HUES48 (cell line): ENCODE measurements at regions not wholly inside any gene's neighbourhood (a gene's known extent, or its start where the extent isn't known, plus 50 kb on each side); places are given as distances from the start of the nearest gene placed in this dataset.

ENCODE experiments used
- H3K27ac ChIP-seq: one replicate; pipeline ENCODE4 v1.7.0; 2013; ENCODE audit warnings: low read depth, low read length, inconsistent platforms
- H3K27me3 ChIP-seq: 2 replicates; pipeline ENCODE4 v1.6.1; 2013; ENCODE audit warnings: mild to moderate bottlenecking, low read length; ENCODE audit not compliant: control insufficient read depth, insufficient read depth
- H3K36me3 ChIP-seq: 2 replicates; pipeline ENCODE4 v1.6.1; 2013; ENCODE audit warnings: low read length; ENCODE audit not compliant: control insufficient read depth, insufficient read depth
- H3K4me1 ChIP-seq: 2 replicates; pipeline ENCODE4 v1.6.1; 2013; ENCODE audit warnings: mild to moderate bottlenecking, low read length; ENCODE audit not compliant: control insufficient read depth, insufficient read depth
- H3K4me3 ChIP-seq: 2 replicates; pipeline ENCODE4 v1.5.1; 2013; ENCODE audit warnings: mild to moderate bottlenecking, low read depth, low read length
- H3K9ac ChIP-seq: 2 replicates; pipeline ENCODE4 v1.6.1; 2013; ENCODE audit warnings: mild to moderate bottlenecking, low read depth, low read length, moderate library complexity
- H3K9me3 ChIP-seq: 2 replicates; pipeline ENCODE4 v1.6.1; 2013; ENCODE audit warnings: low read length; ENCODE audit not compliant: control insufficient read depth, insufficient read depth

GRCh38 chr6:44609051-44609612 is 221.6 kb downstream of the CDC5L start:
- Histone ChIP-seq H3K4me1 (no peaks in the 10 kb centered on the region), H3K27ac (no peak overlapping the region), H3K4me3 (no peak overlapping the region), H3K9me3 (no peaks in the 10 kb centered on the region), H3K36me3 (no peaks in the 10 kb centered on the region), H3K9ac (no peak overlapping the region), H3K27me3 (no peaks in the 10 kb centered on the region)

- Histone ChIP-seq H3K9me3 (no peaks in the 10 kb centered on the region), H3K36me3 (no peaks in the 10 kb centered on the region), H3K27ac (no peak overlapping the region), H3K9ac (no peak overlapping the region), H3K4me1 (no peaks in the 10 kb centered on the region), H3K4me3 (no peak overlapping the region), H3K27me3 (no peaks in the 10 kb centered on the region; the same call in 1 of the 2 replicates)
Observed at GRCh38 chr6:44614396-44614795, 226.9 kb downstream of the CDC5L start.

- Histone ChIP-seq H3K27ac (no peak overlapping the region), H3K27me3 (no peaks in the 10 kb centered on the region; the same call in 1 of the 2 replicates), H3K4me3 (no peak overlapping the region), H3K4me1 (peaks cover 5% of the 10 kb centered on the region), H3K9me3 (no peaks in the 10 kb centered on the region), H3K9ac (no peak overlapping the region), H3K36me3 (no peaks in the 10 kb centered on the region)
Observed at GRCh38 chr6:44615621-44616020, 228.1 kb downstream of the CDC5L start.

- H3K9me3 ChIP-seq = no peaks in the 10 kb centered on the region
- H3K36me3 ChIP-seq = no peaks in the 10 kb centered on the region
- H3K27me3 ChIP-seq = no peaks in the 10 kb centered on the region; the same call in 1 of the 2 replicates
Observed at GRCh38 chr6:44617416-44617815, 229.9 kb downstream of the CDC5L start.

GRCh38 chr6:44618371-44618770 is 230.9 kb downstream of the CDC5L start:
- Histone ChIP-seq H3K27ac (no peak overlapping the region), H3K36me3 (no peaks in the 10 kb centered on the region), H3K4me3 (no peak overlapping the region), H3K9ac (no peak overlapping the region), H3K4me1 (peaks cover 20% of the 10 kb centered on the region), H3K9me3 (no peaks in the 10 kb centered on the region), H3K27me3 (no peaks in the 10 kb centered on the region; the same call in 1 of the 2 replicates)

More at GRCh38 chr6:44617416-44617815, 229.9 kb downstream of the CDC5L start:
- peaks cover 20% of the 10 kb centered on the region for H3K4me1 ChIP-seq
- no peak overlapping the region for H3K4me3 ChIP-seq
- no peak overlapping the region for H3K27ac ChIP-seq
- H3K9ac ChIP-seq = no peak overlapping the region

- Histone ChIP-seq H3K9me3 (no peaks in the 10 kb centered on the region), H3K27ac (peak overlapping the region; percentile 26), H3K4me1 (peaks cover 42% of the 10 kb centered on the region), H3K36me3 (no peaks in the 10 kb centered on the region), H3K4me3 (no peak overlapping the region), H3K27me3 (no peaks in the 10 kb centered on the region; the same call in 1 of the 2 replicates), H3K9ac (no peak overlapping the region)
Observed at GRCh38 chr6:44620922-44621321, 233.4 kb downstream of the CDC5L start.

- H3K9me3 ChIP-seq = no peaks in the 10 kb centered on the region
- H3K27ac ChIP-seq = no peak overlapping the region
- H3K4me3 ChIP-seq = no peak overlapping the region
- no peaks in the 10 kb centered on the region; the same call in 1 of the 2 replicates for H3K27me3 ChIP-seq
- H3K9ac ChIP-seq = no peak overlapping the region
- H3K4me1 ChIP-seq = peaks cover 47% of the 10 kb centered on the region
- no peaks in the 10 kb centered on the region for H3K36me3 ChIP-seq
Observed at GRCh38 chr6:44621846-44622245, 234.3 kb downstream of the CDC5L start.

- Histone ChIP-seq H3K9ac (no peak overlapping the region), H3K27ac (no peak overlapping the region), H3K36me3 (no peaks in the 10 kb centered on the region), H3K9me3 (no peaks in the 10 kb centered on the region), H3K4me3 (no peak overlapping the region), H3K4me1 (peaks cover 54% of the 10 kb centered on the region), H3K27me3 (no peaks in the 10 kb centered on the region; the same call in 1 of the 2 replicates)
Observed at GRCh38 chr6:44622555-44622954, 235.0 kb downstream of the CDC5L start.

GRCh38 chr6:44622956-44623355 is 235.4 kb downstream of the CDC5L start:
- Histone ChIP-seq H3K4me1 (peaks cover 58% of the 10 kb centered on the region), H3K4me3 (no peak overlapping the region), H3K36me3 (no peaks in the 10 kb centered on the region), H3K27ac (no peak overlapping the region), H3K9ac (no peak overlapping the region), H3K9me3 (no peaks in the 10 kb centered on the region), H3K27me3 (no peaks in the 10 kb centered on the region; the same call in 1 of the 2 replicates)

GRCh38 chr6:44624226-44624625 is 236.7 kb downstream of the CDC5L start:
- peaks cover 58% of the 10 kb centered on the region for H3K4me1 ChIP-seq
- no peaks in the 10 kb centered on the region; the same call in 1 of the 2 replicates for H3K27me3 ChIP-seq
- H3K9me3 ChIP-seq = no peaks in the 10 kb centered on the region
- peak overlapping the region; percentile 71 for H3K27ac ChIP-seq
- H3K9ac ChIP-seq = no peak overlapping the region
- H3K4me3 ChIP-seq = no peak overlapping the region
- H3K36me3 ChIP-seq = no peaks in the 10 kb centered on the region

- H3K9me3 ChIP-seq = no peaks in the 10 kb centered on the region
- peaks cover 59% of the 10 kb centered on the region for H3K4me1 ChIP-seq
- H3K27ac ChIP-seq = peak overlapping the region; percentile 71
- no peaks in the 10 kb centered on the region for H3K36me3 ChIP-seq
- no peaks in the 10 kb centered on the region for H3K27me3 ChIP-seq
- H3K9ac ChIP-seq = no peak overlapping the region
- no peak overlapping the region for H3K4me3 ChIP-seq
Observed at GRCh38 chr6:44624936-44625573, 237.5 kb downstream of the CDC5L start.
